ENCODE measurements at regions not wholly inside any gene's neighbourhood (a gene's known extent, or its start where the extent isn't known, plus 50 kb on each side); places are given as distances from the start of the nearest gene placed in this dataset.

GRCh38 chr13:87124785-87125074 lies 546.4 kb upstream of the SLITRK5 start:
- Histone ChIP-seq H3K27ac (no peak overlapping the region), H3K9me3 (ENCODE audit: low read depth, low read length) (no peaks in the 10 kb centered on the region), H3K4me3 (peak overlapping the region; percentile 39; the same call in 1 of the 2 replicates), H3K36me3 (ENCODE audit: insufficient read depth, low read length) (no peaks in the 10 kb centered on the region), H3K9ac (ENCODE audit: insufficient read length) (no peak overlapping the region)
- TF ChIP-seq FOXP2 (optimal IDR thresholded peaks at IDR 0.05; ENCODE audit: control extremely low read depth, extremely low read length, insufficient read depth) = no peak
- no peak for TF ChIP-seq POLR2AphosphoS5 (IDR thresholded peaks at IDR 0.05; ENCODE audit: borderline replicate concordance, low read depth, low read length)
- no peak for TF ChIP-seq EZH2 (IDR thresholded peaks at IDR 0.05)
- no peak for DNase-seq (ENCODE audit: low read depth, low spot score)

GRCh38 chr13:87128036-87128435 lies 543.1 kb upstream of the SLITRK5 start:
- no peak for DNase-seq (ENCODE audit: low read depth, low spot score)

GRCh38 chr13:87128491-87128890 lies 542.7 kb upstream of the SLITRK5 start:
- TF ChIP-seq POLR2AphosphoS5 (IDR thresholded peaks at IDR 0.05; ENCODE audit: borderline replicate concordance, low read depth, low read length) (no peak), EZH2 (IDR thresholded peaks at IDR 0.05) (no peak), FOXP2 (optimal IDR thresholded peaks at IDR 0.05; ENCODE audit: control extremely low read depth, extremely low read length, insufficient read depth) (no peak)
- no peak overlapping the region for H3K9ac ChIP-seq (ENCODE audit: insufficient read length)
- no peaks in the 10 kb centered on the region for H3K36me3 ChIP-seq (ENCODE audit: insufficient read depth, low read length)
- H3K9me3 ChIP-seq (ENCODE audit: low read depth, low read length) = no peaks in the 10 kb centered on the region
- H3K4me3 ChIP-seq = no peak overlapping the region
- no peak overlapping the region for H3K27ac ChIP-seq
- DNase-seq (ENCODE audit: low read depth, low spot score) = no peak

More at GRCh38 chr13:87128036-87128435, 543.1 kb upstream of the SLITRK5 start:
- TF ChIP-seq POLR2AphosphoS5 (IDR thresholded peaks at IDR 0.05; ENCODE audit: borderline replicate concordance, low read depth, low read length) (no peak), FOXP2 (optimal IDR thresholded peaks at IDR 0.05; ENCODE audit: control extremely low read depth, extremely low read length, insufficient read depth) (no peak), EZH2 (IDR thresholded peaks at IDR 0.05) (no peak)
- Histone ChIP-seq H3K9me3 (ENCODE audit: low read depth, low read length) (no peaks in the 10 kb centered on the region), H3K27ac (no peak overlapping the region), H3K36me3 (ENCODE audit: insufficient read depth, low read length) (no peaks in the 10 kb centered on the region), H3K9ac (ENCODE audit: insufficient read length) (no peak overlapping the region), H3K4me3 (no peak overlapping the region)

GRCh38 chr13:87129602-87130300 lies 541.4 kb upstream of the SLITRK5 start:
- no peak for DNase-seq (ENCODE audit: low read depth, low spot score)
- TF ChIP-seq POLR2AphosphoS5 (IDR thresholded peaks at IDR 0.05; ENCODE audit: borderline replicate concordance, low read depth, low read length) (no peak), EZH2 (IDR thresholded peaks at IDR 0.05) (no peak), FOXP2 (optimal IDR thresholded peaks at IDR 0.05; ENCODE audit: control extremely low read depth, extremely low read length, insufficient read depth) (no peak)
- no peaks in the 10 kb centered on the region for H3K36me3 ChIP-seq (ENCODE audit: insufficient read depth, low read length)
- H3K9me3 ChIP-seq (ENCODE audit: low read depth, low read length) = no peaks in the 10 kb centered on the region
- H3K9ac ChIP-seq (ENCODE audit: insufficient read length) = no peak overlapping the region
- no peak overlapping the region for H3K27ac ChIP-seq
- H3K4me3 ChIP-seq = no peak overlapping the region

GRCh38 chr13:87130423-87130822 lies 540.7 kb upstream of the SLITRK5 start:
- TF ChIP-seq POLR2AphosphoS5 (IDR thresholded peaks at IDR 0.05; ENCODE audit: borderline replicate concordance, low read depth, low read length) (no peak), EZH2 (IDR thresholded peaks at IDR 0.05) (no peak), FOXP2 (optimal IDR thresholded peaks at IDR 0.05; ENCODE audit: control extremely low read depth, extremely low read length, insufficient read depth) (no peak)
- Histone ChIP-seq H3K36me3 (ENCODE audit: insufficient read depth, low read length) (no peaks in the 10 kb centered on the region), H3K9me3 (ENCODE audit: low read depth, low read length) (no peaks in the 10 kb centered on the region), H3K27ac (no peak overlapping the region), H3K4me3 (no peak overlapping the region), H3K9ac (ENCODE audit: insufficient read length) (no peak overlapping the region)
- no peak for DNase-seq (ENCODE audit: low read depth, low spot score)

- TF ChIP-seq POLR2AphosphoS5 (IDR thresholded peaks at IDR 0.05; ENCODE audit: borderline replicate concordance, low read depth, low read length) = no peak
- TF ChIP-seq FOXP2 (optimal IDR thresholded peaks at IDR 0.05; ENCODE audit: control extremely low read depth, extremely low read length, insufficient read depth) = no peak
- TF ChIP-seq EZH2 (IDR thresholded peaks at IDR 0.05) = no peak
- no peak for DNase-seq (ENCODE audit: low read depth, low spot score)
These were observed 539.6 kb upstream of the SLITRK5 start for GRCh38 chr13:87131611-87132010.

GRCh38 chr13:87138866-87139265 lies 532.3 kb upstream of the SLITRK5 start:
- Histone ChIP-seq H3K9ac (ENCODE audit: insufficient read length) (no peak overlapping the region), H3K36me3 (ENCODE audit: insufficient read depth, low read length) (no peaks in the 10 kb centered on the region), H3K9me3 (ENCODE audit: low read depth, low read length) (no peaks in the 10 kb centered on the region), H3K4me3 (no peak overlapping the region), H3K27ac (no peak overlapping the region)
- no peak for TF ChIP-seq EZH2 (IDR thresholded peaks at IDR 0.05)
- no peak for TF ChIP-seq POLR2AphosphoS5 (IDR thresholded peaks at IDR 0.05; ENCODE audit: borderline replicate concordance, low read depth, low read length)
- no peak for TF ChIP-seq FOXP2 (optimal IDR thresholded peaks at IDR 0.05; ENCODE audit: control extremely low read depth, extremely low read length, insufficient read depth)
- no peak for DNase-seq (ENCODE audit: low read depth, low spot score)

More at GRCh38 chr13:87131611-87132010, 539.6 kb upstream of the SLITRK5 start:
- Histone ChIP-seq H3K9me3 (ENCODE audit: low read depth, low read length) (no peaks in the 10 kb centered on the region), H3K4me3 (peak overlapping the region; percentile 43; the same call in 1 of the 2 replicates), H3K9ac (ENCODE audit: insufficient read length) (no peak overlapping the region), H3K36me3 (ENCODE audit: insufficient read depth, low read length) (no peaks in the 10 kb centered on the region), H3K27ac (peak overlapping the region; percentile 62; the same call in 1 of the 2 replicates)

- Histone ChIP-seq H3K4me3 (no peak overlapping the region), H3K9ac (ENCODE audit: insufficient read length) (no peak overlapping the region), H3K9me3 (ENCODE audit: low read depth, low read length) (no peaks in the 10 kb centered on the region), H3K27ac (no peak overlapping the region), H3K36me3 (ENCODE audit: insufficient read depth, low read length) (no peaks in the 10 kb centered on the region)
- TF ChIP-seq POLR2AphosphoS5 (IDR thresholded peaks at IDR 0.05; ENCODE audit: borderline replicate concordance, low read depth, low read length) (no peak), EZH2 (IDR thresholded peaks at IDR 0.05) (no peak), FOXP2 (optimal IDR thresholded peaks at IDR 0.05; ENCODE audit: control extremely low read depth, extremely low read length, insufficient read depth) (no peak)
- no peak for DNase-seq (ENCODE audit: low read depth, low spot score)
These were observed 524.1 kb upstream of the SLITRK5 start for GRCh38 chr13:87147076-87147475.

- Histone ChIP-seq H3K4me3 (no peak overlapping the region), H3K36me3 (ENCODE audit: insufficient read depth, low read length) (no peaks in the 10 kb centered on the region), H3K9ac (ENCODE audit: insufficient read length) (no peak overlapping the region), H3K27ac (no peak overlapping the region), H3K9me3 (ENCODE audit: low read depth, low read length) (no peaks in the 10 kb centered on the region)
- no peak for DNase-seq (ENCODE audit: low read depth, low spot score)
- no peak for TF ChIP-seq FOXP2 (optimal IDR thresholded peaks at IDR 0.05; ENCODE audit: control extremely low read depth, extremely low read length, insufficient read depth)
- TF ChIP-seq EZH2 (IDR thresholded peaks at IDR 0.05) = no peak
- TF ChIP-seq POLR2AphosphoS5 (IDR thresholded peaks at IDR 0.05; ENCODE audit: borderline replicate concordance, low read depth, low read length) = no peak
These were observed 517.8 kb upstream of the SLITRK5 start for GRCh38 chr13:87153371-87153770.

Data from SK-N-MC (cell line).